H1 (cell line): ENCODE measurements at regions not wholly inside any gene's neighbourhood (a gene's known extent, or its start where the extent isn't known, plus 50 kb on each side); places are given as distances from the start of the nearest gene placed in this dataset.

Source experiments
- TAF1 ChIP-seq: IDR thresholded peaks from 2 replicates; pipeline ENCODE4 v1.6.1; 2011; ENCODE audit warnings: mild to moderate bottlenecking, low read depth, low read length
- ZNF274 ChIP-seq: IDR thresholded peaks from 2 replicates; pipeline ENCODE4 v1.7.0; 2012; ENCODE audit warnings: low read length, borderline replicate concordance; ENCODE audit errors: extremely low read depth

DNA sequence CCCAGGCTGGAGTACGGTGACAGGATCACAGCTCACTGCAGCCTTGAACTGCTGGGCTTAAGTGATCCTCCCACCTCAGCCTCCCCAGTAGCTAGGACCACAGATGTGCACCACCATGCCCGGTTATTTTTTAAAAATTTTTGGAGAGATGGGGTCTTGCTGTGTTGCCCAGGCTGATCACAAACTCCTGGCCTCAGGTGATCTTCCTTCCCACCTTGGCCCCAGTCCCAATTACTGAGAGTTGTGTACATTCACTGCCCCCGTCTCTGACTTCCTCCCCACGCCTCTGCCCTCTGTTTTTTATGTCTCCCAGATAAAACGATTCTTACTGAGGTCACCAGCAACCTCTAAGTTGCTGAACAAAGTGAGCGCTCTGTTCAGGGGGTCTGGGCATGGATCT lies 87.7 kb downstream of the LINGO1 start (continued):
- TF ChIP-seq TAF1 (no peak), ZNF274 (no peak)
